Smooth muscle cell (in vitro differentiated cells): ENCODE measurements at regions not wholly inside any gene's neighbourhood (a gene's known extent, or its start where the extent isn't known, plus 50 kb on each side); places are given as distances from the start of the nearest gene placed in this dataset.

Experiments used
- DNase-seq: peaks from one replicate; lab custom pipeline; 2025; ENCODE audit not compliant: unreplicated experiment; lab: John Stamatoyannopoulos, UW
- H2AFZ ChIP-seq: fragments of 200-600 bp; sonication (generic); 2 replicates; pipeline ENCODE4 v1.6.0; 2016; ENCODE audit warnings: antibody characterized with exemption, low read depth, mild to moderate bottlenecking
- H3F3A ChIP-seq: fragments of 200-600 bp; sonication (generic); 2 replicates; pipeline ENCODE4 v1.6.0; 2017; ENCODE audit warnings: antibody characterized with exemption, low read depth
- H3K27ac ChIP-seq: fragments of 200-600 bp; sonication (generic); 2 replicates; pipeline ENCODE4 v1.5.1; 2016; ENCODE audit warnings: low read depth, mild to moderate bottlenecking
- H3K27me3 ChIP-seq: fragments of 200-600 bp; sonication (generic); 2 replicates; pipeline ENCODE4 v1.6.1; 2016; ENCODE audit warnings: low read depth, mild to moderate bottlenecking
- H3K36me3 ChIP-seq: fragments of 200-600 bp; sonication (generic); 2 replicates; pipeline ENCODE4 v1.5.1; 2016; ENCODE audit warnings: low read depth
- H3K4me1 ChIP-seq: fragments of 200-600 bp; sonication (generic); 2 replicates; pipeline ENCODE4 v1.5.1; 2016; ENCODE audit warnings: low read depth
- H3K4me2 ChIP-seq: fragments of 200-600 bp; sonication (generic); 2 replicates; pipeline ENCODE4 v1.6.0; 2016; ENCODE audit warnings: mild to moderate bottlenecking
- H3K4me3 ChIP-seq: fragments of 200-600 bp; sonication (generic); 2 replicates; pipeline ENCODE4 v1.5.1; 2016; ENCODE audit warnings: mild to moderate bottlenecking
- H3K79me2 ChIP-seq: fragments of 200-600 bp; sonication (generic); 2 replicates; pipeline ENCODE4 v1.6.0; 2016; ENCODE audit warnings: low read depth, mild to moderate bottlenecking
- H3K9ac ChIP-seq: fragments of 200-600 bp; sonication (generic); 2 replicates; pipeline ENCODE4 v1.6.0; 2016; ENCODE audit warnings: low read depth
- H3K9me3 ChIP-seq: fragments of 200-600 bp; sonication (generic); replicated peaks from 2 replicates; pipeline ENCODE4 v1.5.1; 2016; ENCODE audit warnings: low read depth
- H4K20me1 ChIP-seq: fragments of 200-600 bp; sonication (generic); 2 replicates; pipeline ENCODE4 v1.6.0; 2016; ENCODE audit warnings: low read depth
- CTCF ChIP-seq: fragments of 200-600 bp; sonication (generic); IDR thresholded peaks from 2 replicates; pipeline ENCODE4 v1.5.1; 2017; ENCODE audit warnings: borderline replicate concordance, mild to moderate bottlenecking, antibody characterized with exemption; ENCODE audit not compliant: insufficient read depth, poor library complexity, severe bottlenecking
- WGBS: methylation state at CpG from one replicate; pipeline ENCODE4 v1.1.7; 2016; ENCODE audit warnings: low lambda C conversion rate; 5-methylcytosine and 5-hydroxymethylcytosine counted together

- no peaks in the 10 kb centered on the region for H3K27me3 ChIP-seq
- H3K4me1 ChIP-seq, result no peaks in the 10 kb centered on the region
- no peak overlapping the region for H3K9ac ChIP-seq
- no peaks in the 10 kb centered on the region for H4K20me1 ChIP-seq
- H3K36me3 ChIP-seq, result no peaks in the 10 kb centered on the region
- WGBS, result 95% methylated on average over 2 of the region's 2 CpGs
- H3K9me3 ChIP-seq, result no peaks in the 10 kb centered on the region
- no peak overlapping the region for H2AFZ ChIP-seq
- no peak overlapping the region for H3K27ac ChIP-seq
- no peaks in the 10 kb centered on the region for H3K79me2 ChIP-seq
- no peaks in the 10 kb centered on the region for H3F3A ChIP-seq
- no peak overlapping the region for H3K4me2 ChIP-seq
- no peak for TF ChIP-seq CTCF
- DNase-seq, result no peak
- no peak overlapping the region for H3K4me3 ChIP-seq
Observed at GRCh38 chr13:64718116-64718515, 2512.0 kb downstream of the PCDH9 start.

- Histone ChIP-seq H2AFZ (no peak overlapping the region), H3K79me2 (no peaks in the 10 kb centered on the region), H3K4me1 (no peaks in the 10 kb centered on the region), H3K4me2 (no peak overlapping the region), H3K27ac (no peak overlapping the region), H3K36me3 (no peaks in the 10 kb centered on the region), H3K4me3 (no peak overlapping the region), H3K9me3 (no peaks in the 10 kb centered on the region), H3K9ac (no peak overlapping the region), H3F3A (no peaks in the 10 kb centered on the region), H3K27me3 (no peaks in the 10 kb centered on the region), H4K20me1 (no peaks in the 10 kb centered on the region)
- WGBS, result 86% methylated on average over 2 of the region's 2 CpGs
- DNase-seq, result no peak
- no peak for TF ChIP-seq CTCF
Observed at GRCh38 chr13:64716936-64717335, 2513.2 kb downstream of the PCDH9 start.

- Histone ChIP-seq H3K27ac (no peak overlapping the region), H3F3A (no peaks in the 10 kb centered on the region), H4K20me1 (no peaks in the 10 kb centered on the region), H3K4me3 (no peak overlapping the region), H3K9me3 (no peaks in the 10 kb centered on the region), H3K36me3 (no peaks in the 10 kb centered on the region), H3K4me1 (no peaks in the 10 kb centered on the region), H2AFZ (peak overlapping the region; percentile 30), H3K27me3 (no peaks in the 10 kb centered on the region), H3K79me2 (no peaks in the 10 kb centered on the region), H3K9ac (no peak overlapping the region), H3K4me2 (peak overlapping the region; percentile 57)
- no peak for DNase-seq
- WGBS, result 30% methylated on average over 6 of the region's 6 CpGs
- TF ChIP-seq CTCF, result no peak
Observed at GRCh38 chr13:64709079-64709478, 2521.1 kb downstream of the PCDH9 start.

GRCh38 chr13:64704121-64704649 is 2526.0 kb downstream of the PCDH9 start:
- no peaks in the 10 kb centered on the region for H3F3A ChIP-seq
- no peaks in the 10 kb centered on the region for H3K27me3 ChIP-seq
- H4K20me1 ChIP-seq, result no peaks in the 10 kb centered on the region
- no peaks in the 10 kb centered on the region for H3K4me1 ChIP-seq
- no peaks in the 10 kb centered on the region for H3K9me3 ChIP-seq
- no peaks in the 10 kb centered on the region for H3K36me3 ChIP-seq
- 66% methylated on average over 6 of the region's 6 CpGs for WGBS
- no peak for DNase-seq
- no peak overlapping the region for H3K9ac ChIP-seq
- TF ChIP-seq CTCF, result no peak
- no peak overlapping the region for H3K4me3 ChIP-seq
- no peak overlapping the region for H2AFZ ChIP-seq
- no peak overlapping the region for H3K4me2 ChIP-seq
- no peaks in the 10 kb centered on the region for H3K79me2 ChIP-seq
- no peak overlapping the region for H3K27ac ChIP-seq
